ENCODE measurements at regions not wholly inside any gene's neighbourhood (a gene's known extent, or its start where the extent isn't known, plus 50 kb on each side); places are given as distances from the start of the nearest gene placed in this dataset.

DNA sequence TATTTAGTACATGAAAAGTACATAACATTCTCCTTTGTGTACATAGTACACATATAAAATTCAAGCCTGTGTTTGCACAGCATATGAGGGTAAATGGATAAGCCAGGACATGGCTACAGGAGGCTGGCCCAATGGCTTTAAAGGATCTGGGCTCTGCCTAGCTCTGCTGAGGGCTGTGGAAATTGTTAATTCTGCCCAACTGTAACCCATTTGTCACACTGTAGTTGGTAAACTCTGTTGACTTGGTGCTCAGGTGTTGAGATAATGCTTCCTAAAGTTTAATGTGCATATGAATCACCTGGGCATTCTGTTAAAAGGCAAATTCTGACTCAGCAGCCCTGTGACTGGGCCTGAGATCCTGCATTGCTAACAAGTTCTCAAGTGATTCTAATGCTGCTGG lies 196.5 kb upstream of the ZPLD1 start:
- Histone ChIP-seq H3K4me3 (replicated peaks; ENCODE audit: insufficient read depth, low read length) (no peak overlapping the region), H3K27ac (replicated peaks) (no peak overlapping the region), H3K27me3 (ENCODE audit: insufficient read depth, poor library complexity, severe bottlenecking) (no peaks in the 10 kb centered on the region)
- TF ChIP-seq, protein P1, sequence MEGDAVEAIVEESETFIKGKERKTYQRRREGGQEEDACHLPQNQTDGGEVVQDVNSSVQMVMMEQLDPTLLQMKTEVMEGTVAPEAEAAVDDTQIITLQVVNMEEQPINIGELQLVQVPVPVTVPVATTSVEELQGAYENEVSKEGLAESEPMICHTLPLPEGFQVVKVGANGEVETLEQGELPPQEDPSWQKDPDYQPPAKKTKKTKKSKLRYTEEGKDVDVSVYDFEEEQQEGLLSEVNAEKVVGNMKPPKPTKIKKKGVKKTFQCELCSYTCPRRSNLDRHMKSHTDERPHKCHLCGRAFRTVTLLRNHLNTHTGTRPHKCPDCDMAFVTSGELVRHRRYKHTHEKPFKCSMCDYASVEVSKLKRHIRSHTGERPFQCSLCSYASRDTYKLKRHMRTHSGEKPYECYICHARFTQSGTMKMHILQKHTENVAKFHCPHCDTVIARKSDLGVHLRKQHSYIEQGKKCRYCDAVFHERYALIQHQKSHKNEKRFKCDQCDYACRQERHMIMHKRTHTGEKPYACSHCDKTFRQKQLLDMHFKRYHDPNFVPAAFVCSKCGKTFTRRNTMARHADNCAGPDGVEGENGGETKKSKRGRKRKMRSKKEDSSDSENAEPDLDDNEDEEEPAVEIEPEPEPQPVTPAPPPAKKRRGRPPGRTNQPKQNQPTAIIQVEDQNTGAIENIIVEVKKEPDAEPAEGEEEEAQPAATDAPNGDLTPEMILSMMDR (IDR thresholded peaks at IDR 0.05; ENCODE audit: insufficient read depth, low read length) = no peak
- TF ChIP-seq, protein P2, sequence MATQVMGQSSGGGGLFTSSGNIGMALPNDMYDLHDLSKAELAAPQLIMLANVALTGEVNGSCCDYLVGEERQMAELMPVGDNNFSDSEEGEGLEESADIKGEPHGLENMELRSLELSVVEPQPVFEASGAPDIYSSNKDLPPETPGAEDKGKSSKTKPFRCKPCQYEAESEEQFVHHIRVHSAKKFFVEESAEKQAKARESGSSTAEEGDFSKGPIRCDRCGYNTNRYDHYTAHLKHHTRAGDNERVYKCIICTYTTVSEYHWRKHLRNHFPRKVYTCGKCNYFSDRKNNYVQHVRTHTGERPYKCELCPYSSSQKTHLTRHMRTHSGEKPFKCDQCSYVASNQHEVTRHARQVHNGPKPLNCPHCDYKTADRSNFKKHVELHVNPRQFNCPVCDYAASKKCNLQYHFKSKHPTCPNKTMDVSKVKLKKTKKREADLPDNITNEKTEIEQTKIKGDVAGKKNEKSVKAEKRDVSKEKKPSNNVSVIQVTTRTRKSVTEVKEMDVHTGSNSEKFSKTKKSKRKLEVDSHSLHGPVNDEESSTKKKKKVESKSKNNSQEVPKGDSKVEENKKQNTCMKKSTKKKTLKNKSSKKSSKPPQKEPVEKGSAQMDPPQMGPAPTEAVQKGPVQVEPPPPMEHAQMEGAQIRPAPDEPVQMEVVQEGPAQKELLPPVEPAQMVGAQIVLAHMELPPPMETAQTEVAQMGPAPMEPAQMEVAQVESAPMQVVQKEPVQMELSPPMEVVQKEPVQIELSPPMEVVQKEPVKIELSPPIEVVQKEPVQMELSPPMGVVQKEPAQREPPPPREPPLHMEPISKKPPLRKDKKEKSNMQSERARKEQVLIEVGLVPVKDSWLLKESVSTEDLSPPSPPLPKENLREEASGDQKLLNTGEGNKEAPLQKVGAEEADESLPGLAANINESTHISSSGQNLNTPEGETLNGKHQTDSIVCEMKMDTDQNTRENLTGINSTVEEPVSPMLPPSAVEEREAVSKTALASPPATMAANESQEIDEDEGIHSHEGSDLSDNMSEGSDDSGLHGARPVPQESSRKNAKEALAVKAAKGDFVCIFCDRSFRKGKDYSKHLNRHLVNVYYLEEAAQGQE (IDR thresholded peaks at IDR 0.05; ENCODE audit: insufficient replicate concordance, low read depth) = no peak
- TF ChIP-seq POLR2AphosphoS5 (IDR thresholded peaks at IDR 0.05; ENCODE audit: low read depth) (no peak), GABPA (IDR thresholded peaks at IDR 0.05; ENCODE audit: low read depth) (no peak), SPI1 (IDR thresholded peaks at IDR 0.05; ENCODE audit: borderline replicate concordance, low read depth) (no peak)
- DNase-seq (ENCODE audit: low read depth in 1 of 2, low spot score in 1 of 2) = no peak

DNA sequence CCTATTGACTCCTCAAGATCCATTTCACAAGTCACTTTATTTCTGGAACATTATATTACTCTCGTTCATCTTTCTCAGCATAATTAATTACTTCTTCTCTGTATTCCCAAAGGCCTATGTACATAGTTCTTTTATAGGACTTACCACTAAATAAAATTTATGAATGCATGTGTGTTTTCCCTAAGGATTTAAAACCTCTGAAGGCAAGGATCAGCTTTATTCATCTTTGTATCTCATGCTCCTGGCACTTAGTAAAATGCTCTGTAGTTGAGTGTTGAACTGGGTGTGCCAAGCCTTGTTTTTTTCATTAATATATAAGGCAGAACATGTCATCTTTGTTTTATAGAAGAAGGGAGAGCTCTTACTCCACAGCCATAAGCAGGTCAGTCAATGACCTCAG lies 194.1 kb upstream of the ZPLD1 start:
- TF ChIP-seq, protein P1 (IDR thresholded peaks at IDR 0.05; ENCODE audit: insufficient read depth, low read length) = no peak
- no peak for TF ChIP-seq GABPA (IDR thresholded peaks at IDR 0.05; ENCODE audit: low read depth)
- TF ChIP-seq, protein P2 (IDR thresholded peaks at IDR 0.05; ENCODE audit: insufficient replicate concordance, low read depth) = no peak
- no peak for TF ChIP-seq POLR2AphosphoS5 (IDR thresholded peaks at IDR 0.05; ENCODE audit: low read depth)
- TF ChIP-seq SPI1 (IDR thresholded peaks at IDR 0.05; ENCODE audit: borderline replicate concordance, low read depth) = no peak
- Histone ChIP-seq H3K27ac (replicated peaks) (no peak overlapping the region), H3K27me3 (ENCODE audit: insufficient read depth, poor library complexity, severe bottlenecking) (no peaks in the 10 kb centered on the region), H3K4me3 (replicated peaks; ENCODE audit: insufficient read depth, low read length) (no peak overlapping the region)
- no peak for DNase-seq (ENCODE audit: low read depth in 1 of 2, low spot score in 1 of 2)

DNA sequence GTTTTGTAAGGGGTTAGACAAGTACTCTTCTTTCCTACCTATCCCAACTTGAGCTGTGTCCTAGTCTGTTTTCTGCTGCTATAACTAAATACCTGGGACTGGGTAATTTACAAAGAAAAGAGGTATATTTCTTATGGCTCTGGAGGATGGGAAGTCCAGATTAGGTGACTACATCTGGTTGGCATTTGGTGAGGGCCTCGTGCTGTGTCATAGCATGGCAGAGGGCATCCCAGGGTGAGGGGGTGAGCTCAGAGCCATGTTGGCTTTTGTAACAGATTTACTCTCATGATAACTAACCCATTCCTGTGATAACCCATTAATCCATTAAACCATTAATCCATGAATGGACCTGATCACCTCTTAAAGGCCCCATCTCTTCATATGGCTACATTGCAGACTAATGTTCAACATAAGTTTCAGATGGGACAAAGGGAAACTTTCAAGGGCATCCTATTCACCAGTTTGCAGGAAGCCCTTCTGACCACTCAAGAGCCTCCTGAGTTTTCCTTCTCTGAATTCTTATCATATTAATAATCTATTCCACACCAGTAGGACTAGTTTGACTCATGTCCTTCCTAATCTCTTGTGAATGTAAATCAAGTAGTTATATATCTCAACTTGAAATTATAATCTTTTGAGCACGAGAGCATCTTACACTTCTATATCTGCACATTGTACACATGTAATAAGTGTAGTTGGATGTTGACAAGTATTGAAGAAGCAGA lies 185.7 kb upstream of the ZPLD1 start:
- Histone ChIP-seq H3K27me3 (ENCODE audit: insufficient read depth, poor library complexity, severe bottlenecking) (no peaks in the 10 kb centered on the region), H3K4me3 (replicated peaks; ENCODE audit: insufficient read depth, low read length) (no peak overlapping the region), H3K27ac (replicated peaks) (no peak overlapping the region)
- no peak for DNase-seq (ENCODE audit: low read depth in 1 of 2, low spot score in 1 of 2)
- TF ChIP-seq, protein P1 (IDR thresholded peaks at IDR 0.05; ENCODE audit: insufficient read depth, low read length) = no peak
- TF ChIP-seq SPI1 (IDR thresholded peaks at IDR 0.05; ENCODE audit: borderline replicate concordance, low read depth) (no peak), GABPA (IDR thresholded peaks at IDR 0.05; ENCODE audit: low read depth) (no peak), POLR2AphosphoS5 (IDR thresholded peaks at IDR 0.05; ENCODE audit: low read depth) (no peak)
- TF ChIP-seq, protein P2 (IDR thresholded peaks at IDR 0.05; ENCODE audit: insufficient replicate concordance, low read depth) = no peak

Data from HL-60 (cell line).